Uterus (tissue), 3 donors: ENCODE measurements at regions not wholly inside any gene's neighbourhood (a gene's known extent, or its start where the extent isn't known, plus 50 kb on each side); places are given as distances from the start of the nearest gene placed in this dataset.

ENCODE experiments used
- DNase-seq, 2 donors: peaks; one replicate each; pipeline ENCODE4 v3.0.0-alpha.2; 2019 to 2020
- H3K27ac ChIP-seq, 2 donors: fragments of 200-600 bp; sonication (generic); 1 replicate in 1 of 2; 2 replicates in 1 of 2; pipeline ENCODE4 v1.5.1; 2016 to 2018
- H3K27me3 ChIP-seq, 2 donors: fragments of 200-600 bp; sonication (generic); one replicate each; pipeline ENCODE4 v1.5.1; 2018 to 2019; ENCODE audit warnings: control low read depth in 1 of 2
- H3K36me3 ChIP-seq, 2 donors: fragments of 200-600 bp; sonication (generic); one replicate each; pipeline ENCODE4 v1.5.1; 2019; ENCODE audit warnings: control low read depth in 1 of 2
- H3K4me1 ChIP-seq, 2 donors: fragments of 200-600 bp; sonication (generic); one replicate each; pipeline ENCODE4 v1.5.1; 2018 to 2019; ENCODE audit warnings: control low read depth in 1 of 2
- H3K4me3 ChIP-seq, 2 donors: fragments of 200-600 bp; sonication (generic); 1 replicate in 1 of 2; 2 replicates in 1 of 2; pipeline ENCODE4 v1.5.1; 2018 to 2019; ENCODE audit warnings: mild to moderate bottlenecking in 1 of 2
- H3K9me3 ChIP-seq, 2 donors: fragments of 200-600 bp; sonication (generic); one replicate each; pipeline ENCODE4 v1.5.1; 2019; ENCODE audit warnings: control low read depth in 1 of 2
- POLR2A ChIP-seq, 2 donors: fragments of 450-650 bp; IDR thresholded peaks; one replicate each; pipeline ENCODE4 v1.6.1; 2016; ENCODE audit warnings: antibody characterized with exemption in 2 of 2, mild to moderate bottlenecking in 1 of 2, moderate library complexity in 1 of 2
- intact Hi-C: fragments of 100-400 bp; cut with DNase I; formaldehyde crosslinking; loops from one replicate; pipeline ENCODE4 v1.15.1; 2023; ENCODE audit warnings: low total_unique reads
- TF ChIP-seq, protein P1 (sequence below), 4 experiments: fragments of 200-600 bp in 2 of 4; fragments of 450-650 bp in 2 of 4; sonication (generic) in 2 of 4; IDR thresholded peaks; one replicate each; pipeline ENCODE4 v1.5.1; 2016 to 2019; ENCODE audit warnings: antibody characterized with exemption in 4 of 4, mild to moderate bottlenecking in 2 of 4, moderate library complexity in 1 of 4
- donor health status: DM: yes; HTN: yes; CAD: no.

DNA sequence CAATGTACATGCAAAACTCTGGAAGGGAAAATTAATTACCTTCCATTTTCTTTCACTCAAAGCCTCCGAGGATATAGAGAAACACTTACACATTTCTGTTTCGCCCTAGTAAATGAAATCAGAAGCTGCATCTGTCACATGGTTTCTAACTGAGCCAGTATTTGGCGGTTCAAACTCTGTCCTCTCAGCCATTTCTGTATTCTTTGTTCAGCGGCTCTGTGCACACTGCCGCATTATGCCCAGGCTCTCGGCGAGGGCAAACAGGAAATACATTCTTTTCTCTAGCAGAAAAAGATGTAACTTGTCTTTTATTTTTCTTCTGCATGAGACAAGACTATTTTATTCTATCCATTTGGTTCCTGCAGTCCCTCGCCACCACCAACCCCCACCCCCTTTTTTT, 71.4 kb upstream of the GPM6B start:
- intact Hi-C loops: no loop called here

DNA sequence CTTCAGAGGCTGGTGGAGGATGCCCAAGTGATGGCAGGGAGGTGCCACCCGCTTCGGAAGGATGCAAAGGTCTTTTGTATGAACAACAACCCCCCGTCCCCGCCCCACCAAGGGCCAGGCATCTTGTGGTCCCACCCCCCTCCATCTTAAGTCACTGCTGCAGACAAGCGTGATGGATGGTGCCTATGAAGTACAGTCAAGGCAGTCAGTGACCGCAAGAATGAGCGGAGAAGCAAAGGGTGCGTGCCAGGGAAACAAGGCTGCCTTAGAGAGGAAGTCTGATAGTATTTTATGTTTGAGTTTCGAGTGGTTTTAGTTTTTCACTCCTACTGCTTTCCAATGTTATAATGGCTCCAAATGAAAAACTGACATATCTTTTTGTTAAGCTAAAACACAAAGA, 68.7 kb upstream of the GPM6B start:
- Histone ChIP-seq H3K4me1 (no peaks in the 10 kb centered on the region), H3K4me3 (no peak overlapping the region), H3K27ac (no peak overlapping the region), H3K36me3 (no peaks in the 10 kb centered on the region), H3K9me3 (no peaks in the 10 kb centered on the region), H3K27me3 (no peaks in the 10 kb centered on the region)
- TF ChIP-seq, protein P1, sequence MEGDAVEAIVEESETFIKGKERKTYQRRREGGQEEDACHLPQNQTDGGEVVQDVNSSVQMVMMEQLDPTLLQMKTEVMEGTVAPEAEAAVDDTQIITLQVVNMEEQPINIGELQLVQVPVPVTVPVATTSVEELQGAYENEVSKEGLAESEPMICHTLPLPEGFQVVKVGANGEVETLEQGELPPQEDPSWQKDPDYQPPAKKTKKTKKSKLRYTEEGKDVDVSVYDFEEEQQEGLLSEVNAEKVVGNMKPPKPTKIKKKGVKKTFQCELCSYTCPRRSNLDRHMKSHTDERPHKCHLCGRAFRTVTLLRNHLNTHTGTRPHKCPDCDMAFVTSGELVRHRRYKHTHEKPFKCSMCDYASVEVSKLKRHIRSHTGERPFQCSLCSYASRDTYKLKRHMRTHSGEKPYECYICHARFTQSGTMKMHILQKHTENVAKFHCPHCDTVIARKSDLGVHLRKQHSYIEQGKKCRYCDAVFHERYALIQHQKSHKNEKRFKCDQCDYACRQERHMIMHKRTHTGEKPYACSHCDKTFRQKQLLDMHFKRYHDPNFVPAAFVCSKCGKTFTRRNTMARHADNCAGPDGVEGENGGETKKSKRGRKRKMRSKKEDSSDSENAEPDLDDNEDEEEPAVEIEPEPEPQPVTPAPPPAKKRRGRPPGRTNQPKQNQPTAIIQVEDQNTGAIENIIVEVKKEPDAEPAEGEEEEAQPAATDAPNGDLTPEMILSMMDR (IDR thresholded peaks at IDR 0.05): no peak
- no peak for TF ChIP-seq POLR2A (IDR thresholded peaks at IDR 0.05)
- DNase-seq: no peak
- intact Hi-C loops: no loop called here

More for the DNA sequence above, 71.4 kb upstream of the GPM6B start:
- no peak for DNase-seq
- no peak overlapping the region for H3K4me3 ChIP-seq
- no peak overlapping the region for H3K27ac ChIP-seq
- no peak for TF ChIP-seq POLR2A (IDR thresholded peaks at IDR 0.05)
- TF ChIP-seq, protein P1 (IDR thresholded peaks at IDR 0.05): no peak
- no peaks in the 10 kb centered on the region for H3K27me3 ChIP-seq
- H3K4me1 ChIP-seq: no peaks in the 10 kb centered on the region
- no peaks in the 10 kb centered on the region for H3K9me3 ChIP-seq
- no peaks in the 10 kb centered on the region for H3K36me3 ChIP-seq

DNA sequence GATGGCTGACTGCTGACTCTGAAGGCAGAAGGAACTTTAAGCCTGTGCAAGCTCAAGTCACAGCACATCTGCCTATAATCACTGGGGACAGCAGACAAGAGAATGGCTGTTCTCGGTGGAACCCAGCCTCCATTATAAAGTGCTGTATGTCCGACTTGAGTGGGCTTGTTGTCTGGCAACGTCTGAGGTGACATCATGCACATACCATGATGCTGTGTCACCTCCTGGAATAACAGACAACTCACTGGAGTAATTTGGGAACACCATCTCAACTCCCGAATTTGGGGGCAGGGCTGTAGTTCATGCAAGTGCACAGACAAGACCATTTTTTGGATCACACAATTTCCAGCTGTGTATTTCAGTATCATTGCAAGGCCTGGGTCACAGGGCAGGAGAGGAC, 59.8 kb upstream of the GPM6B start:
- no peak for TF ChIP-seq POLR2A (IDR thresholded peaks at IDR 0.05)
- TF ChIP-seq, protein P1 (IDR thresholded peaks at IDR 0.05): no peak
- Histone ChIP-seq H3K36me3 (no peaks in the 10 kb centered on the region), H3K4me1 (no peaks in the 10 kb centered on the region), H3K27ac (no peak overlapping the region), H3K4me3 (no peak overlapping the region), H3K9me3 (no peaks in the 10 kb centered on the region), H3K27me3 (no peaks in the 10 kb centered on the region)
- no peak for DNase-seq
- intact Hi-C loops: no loop called here

- H3K4me1 ChIP-seq: no peaks in the 10 kb centered on the region
- DNase-seq: no peak
- H3K4me3 ChIP-seq: no peak overlapping the region
- H3K27ac ChIP-seq: no peak overlapping the region
- intact Hi-C loops: no loop called here
- H3K9me3 ChIP-seq: no peaks in the 10 kb centered on the region
- no peaks in the 10 kb centered on the region for H3K27me3 ChIP-seq
- TF ChIP-seq, protein P1 (IDR thresholded peaks at IDR 0.05): no peak
- TF ChIP-seq POLR2A (IDR thresholded peaks at IDR 0.05): no peak
- H3K36me3 ChIP-seq: no peaks in the 10 kb centered on the region
Observed at GRCh38 chrX:13875572-13875971, 58.7 kb upstream of the GPM6B start.

GRCh38 chrX:13868591-13868990, 51.7 kb upstream of the GPM6B start:
- DNase-seq: no peak
- Histone ChIP-seq H3K27me3 (no peaks in the 10 kb centered on the region), H3K36me3 (no peaks in the 10 kb centered on the region), H3K4me3 (no peak overlapping the region), H3K4me1 (no peaks in the 10 kb centered on the region), H3K9me3 (no peaks in the 10 kb centered on the region), H3K27ac (no peak overlapping the region)
- intact Hi-C loops: no loop called here
- TF ChIP-seq, protein P1 (IDR thresholded peaks at IDR 0.05): no peak
- no peak for TF ChIP-seq POLR2A (IDR thresholded peaks at IDR 0.05)
